ENCODE measurements at regions not wholly inside any gene's neighbourhood (a gene's known extent, or its start where the extent isn't known, plus 50 kb on each side); places are given as distances from the start of the nearest gene placed in this dataset.
A peak's percentile ranks its signal among the peaks of the same experiment; 100 is the strongest.
"Not testable (repeated sequence)": the region's sequence is repeated elsewhere in the genome, so short reads cannot be mapped to it uniquely, and the experiment has no call there.

DNA sequence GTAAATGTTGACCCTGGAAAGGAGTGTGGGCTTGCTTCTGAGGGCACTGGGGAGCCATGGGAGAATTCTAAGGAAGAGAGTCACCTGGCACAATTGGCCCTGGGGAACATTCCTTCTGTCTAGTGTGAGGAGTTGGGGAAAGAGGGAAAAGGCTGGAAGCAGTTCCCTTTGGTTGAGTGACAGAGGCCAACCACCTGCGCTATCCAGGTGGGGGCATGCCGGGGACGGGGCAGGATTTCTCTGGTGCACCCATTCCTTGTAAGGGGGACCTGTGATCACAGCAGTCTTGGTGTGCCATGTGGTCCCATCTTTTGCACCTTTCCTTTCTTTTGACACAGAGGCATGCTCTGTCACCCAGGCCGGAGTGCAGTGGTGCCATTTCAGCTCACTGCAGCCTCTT is 92.1 kb upstream of the GRK3 start:
- TF ChIP-seq, protein P1, sequence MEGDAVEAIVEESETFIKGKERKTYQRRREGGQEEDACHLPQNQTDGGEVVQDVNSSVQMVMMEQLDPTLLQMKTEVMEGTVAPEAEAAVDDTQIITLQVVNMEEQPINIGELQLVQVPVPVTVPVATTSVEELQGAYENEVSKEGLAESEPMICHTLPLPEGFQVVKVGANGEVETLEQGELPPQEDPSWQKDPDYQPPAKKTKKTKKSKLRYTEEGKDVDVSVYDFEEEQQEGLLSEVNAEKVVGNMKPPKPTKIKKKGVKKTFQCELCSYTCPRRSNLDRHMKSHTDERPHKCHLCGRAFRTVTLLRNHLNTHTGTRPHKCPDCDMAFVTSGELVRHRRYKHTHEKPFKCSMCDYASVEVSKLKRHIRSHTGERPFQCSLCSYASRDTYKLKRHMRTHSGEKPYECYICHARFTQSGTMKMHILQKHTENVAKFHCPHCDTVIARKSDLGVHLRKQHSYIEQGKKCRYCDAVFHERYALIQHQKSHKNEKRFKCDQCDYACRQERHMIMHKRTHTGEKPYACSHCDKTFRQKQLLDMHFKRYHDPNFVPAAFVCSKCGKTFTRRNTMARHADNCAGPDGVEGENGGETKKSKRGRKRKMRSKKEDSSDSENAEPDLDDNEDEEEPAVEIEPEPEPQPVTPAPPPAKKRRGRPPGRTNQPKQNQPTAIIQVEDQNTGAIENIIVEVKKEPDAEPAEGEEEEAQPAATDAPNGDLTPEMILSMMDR (IDR thresholded peaks at IDR 0.05; ENCODE audit: low read length, missing control alignments): no peak
- DNase-seq (ENCODE audit: low read depth): no peak
- no peak overlapping the region for H3K4me3 ChIP-seq (replicated peaks; ENCODE audit: low read depth, low read length)

DNA sequence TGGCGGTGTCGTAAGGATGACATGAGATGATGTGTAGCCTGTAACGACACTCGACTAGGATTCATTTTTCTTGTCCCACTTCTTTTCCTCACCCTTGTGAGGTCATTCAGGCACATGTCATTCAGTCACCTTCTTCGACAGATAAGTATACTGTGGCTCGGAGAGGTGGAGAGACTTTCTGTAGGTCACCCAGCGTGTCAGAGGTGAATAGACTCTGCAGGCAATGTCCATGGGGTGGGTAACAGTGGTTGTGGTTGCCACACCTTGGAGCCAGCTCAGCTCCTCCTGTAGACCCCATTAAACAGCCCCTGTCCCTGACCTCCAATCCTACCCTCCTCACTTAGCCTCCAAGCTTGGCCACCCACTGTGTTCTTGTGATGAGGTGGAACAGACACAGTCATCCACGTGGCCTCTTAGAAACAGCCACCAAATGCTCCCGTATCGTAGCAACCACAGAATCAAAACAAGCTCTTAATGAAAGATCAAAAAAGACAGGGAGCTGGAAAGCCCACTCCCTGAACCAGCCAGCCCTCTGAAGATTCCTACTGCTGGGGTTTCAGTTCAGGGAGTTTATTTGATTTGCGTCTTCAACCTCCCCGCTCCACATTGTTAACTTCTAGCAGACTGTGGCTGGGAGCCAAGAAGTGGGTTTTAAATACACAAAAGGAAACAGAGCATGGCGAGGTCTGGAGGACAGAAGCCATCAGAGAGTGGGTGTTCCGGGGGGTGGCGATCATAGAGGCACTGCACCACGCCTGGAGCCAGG is 89.0 kb upstream of the GRK3 start:
- DNase-seq (ENCODE audit: low read depth): peak; percentile 52
- TF ChIP-seq, protein P1 (IDR thresholded peaks at IDR 0.05; ENCODE audit: low read length, missing control alignments): no peak
- H3K4me3 ChIP-seq (replicated peaks; ENCODE audit: low read depth, low read length): no peak overlapping the region

DNA sequence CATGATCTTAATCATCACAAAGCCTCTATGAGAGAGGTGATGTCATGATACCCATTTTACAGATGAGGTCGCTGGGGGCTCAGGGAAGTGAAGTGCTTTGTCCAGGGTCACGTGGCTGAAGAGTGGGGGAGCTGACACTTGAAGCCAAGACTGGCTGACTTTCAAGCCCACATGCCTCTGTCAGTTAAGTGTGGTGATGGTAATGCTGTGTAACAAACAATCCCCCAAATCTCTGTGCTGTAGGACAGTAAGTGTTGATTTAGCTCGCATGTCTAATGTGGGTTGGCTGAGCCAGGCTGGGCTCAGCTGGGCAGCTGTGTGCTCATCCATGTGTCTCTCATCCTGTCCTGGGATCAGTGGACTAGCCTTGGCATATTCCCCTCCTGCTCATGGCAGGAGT is 87.1 kb upstream of the GRK3 start:
- H3K4me3 ChIP-seq (replicated peaks; ENCODE audit: low read depth, low read length): no peak overlapping the region
- no peak for DNase-seq (ENCODE audit: low read depth)
- TF ChIP-seq, protein P1 (IDR thresholded peaks at IDR 0.05; ENCODE audit: low read length, missing control alignments): no peak

DNA sequence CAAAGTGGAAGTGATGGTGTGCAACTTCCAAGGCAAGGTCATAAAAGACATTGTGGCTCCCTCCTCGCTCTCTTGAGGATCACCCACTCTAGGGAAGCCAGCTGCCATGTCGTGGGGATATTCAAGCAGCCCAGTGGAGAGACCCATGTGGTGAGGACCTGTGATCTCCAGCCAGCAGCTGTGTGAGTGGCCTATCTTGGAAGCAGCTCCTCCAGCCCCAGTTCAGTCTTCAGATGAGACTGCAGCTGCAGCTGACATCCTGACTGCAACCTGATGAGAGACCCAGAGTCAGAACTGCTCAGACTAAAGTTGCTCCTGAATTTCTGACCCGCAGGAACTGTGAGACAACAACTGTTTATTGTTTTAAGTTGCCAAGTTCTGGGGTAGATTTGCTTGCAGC is 86.4 kb upstream of the GRK3 start:
- H3K4me3 ChIP-seq (replicated peaks; ENCODE audit: low read depth, low read length): no peak overlapping the region
- TF ChIP-seq, protein P1 (IDR thresholded peaks at IDR 0.05; ENCODE audit: low read length, missing control alignments): no peak
- DNase-seq (ENCODE audit: low read depth): no peak

DNA sequence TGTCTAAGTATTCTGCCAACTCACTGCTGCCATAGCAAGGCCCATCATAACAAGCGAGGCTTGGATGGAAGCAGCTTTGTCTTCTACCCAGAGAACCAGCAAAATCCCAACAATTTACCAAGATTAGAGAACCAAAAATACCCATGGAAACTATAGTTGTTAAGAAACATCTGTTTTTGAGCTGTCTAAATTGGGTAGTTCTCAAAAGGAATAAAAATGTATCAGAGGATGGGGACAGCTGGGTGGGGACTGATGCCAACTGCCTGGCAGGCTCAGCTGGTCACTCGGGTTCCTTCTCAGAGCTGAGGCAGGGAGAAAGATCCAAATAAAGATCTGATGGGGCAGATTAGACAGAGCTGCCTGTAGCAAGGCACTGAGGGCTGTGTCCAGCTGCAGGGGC is 85.9 kb upstream of the GRK3 start:
- TF ChIP-seq, protein P1 (IDR thresholded peaks at IDR 0.05; ENCODE audit: low read length, missing control alignments): no peak
- no peak for DNase-seq (ENCODE audit: low read depth)
- no peak overlapping the region for H3K4me3 ChIP-seq (replicated peaks; ENCODE audit: low read depth, low read length)

DNA sequence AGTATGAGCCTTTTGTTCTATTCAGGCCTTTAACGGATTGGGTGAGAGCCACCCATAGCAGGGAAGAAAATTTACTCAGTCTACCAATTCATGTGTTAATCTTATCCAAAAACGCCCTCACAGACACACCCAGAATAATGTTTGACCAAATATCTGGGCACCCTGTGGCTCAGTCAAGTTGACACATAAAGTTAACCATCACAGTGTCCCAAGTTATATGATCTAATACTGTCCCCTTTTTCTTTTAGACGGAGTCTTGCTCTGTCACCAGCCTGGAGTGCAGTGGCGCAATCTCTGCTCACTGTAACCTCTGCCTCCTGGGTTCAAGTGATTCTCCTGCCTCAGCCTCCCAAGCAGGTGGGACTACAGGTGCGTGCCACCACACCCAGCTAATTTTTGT is 83.6 kb upstream of the GRK3 start:
- DNase-seq (ENCODE audit: low read depth); H3K4me3 ChIP-seq (replicated peaks; ENCODE audit: low read depth, low read length): not testable (repeated sequence)

DNA sequence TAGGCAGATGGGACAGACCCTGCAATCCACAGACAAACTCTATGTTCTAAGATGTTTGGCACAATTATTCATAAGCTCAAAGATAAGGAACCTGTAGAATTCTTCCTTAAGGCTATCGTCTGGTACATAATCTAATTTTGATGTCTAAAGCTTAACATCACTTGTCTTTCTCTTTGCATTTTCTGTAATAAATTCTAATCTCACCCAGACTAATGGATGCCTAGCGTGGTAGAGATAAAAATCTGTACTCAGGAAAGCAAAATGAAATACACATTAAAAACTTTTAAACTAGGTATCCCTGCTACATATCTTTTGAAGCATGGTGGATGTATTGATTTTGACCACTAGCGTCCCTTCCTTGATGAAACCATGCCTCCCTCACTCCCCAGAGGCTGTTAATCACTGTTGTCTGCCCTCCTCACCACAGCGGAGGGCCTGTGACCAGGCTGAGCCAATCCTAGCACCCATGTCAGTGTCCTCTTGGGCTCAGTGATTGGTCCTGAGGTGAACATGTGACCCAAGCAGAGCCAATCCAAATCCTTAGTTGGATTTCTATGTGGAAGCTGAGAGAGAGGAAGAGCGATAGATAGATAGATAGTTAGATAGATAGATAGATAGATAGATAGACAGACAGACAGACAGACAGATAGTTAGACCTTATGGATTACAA is 82.2 kb upstream of the GRK3 start:
- no peak for DNase-seq (ENCODE audit: low read depth)
- TF ChIP-seq, protein P1 (IDR thresholded peaks at IDR 0.05; ENCODE audit: low read length, missing control alignments): no peak
- no peak overlapping the region for H3K4me3 ChIP-seq (replicated peaks; ENCODE audit: low read depth, low read length)

Data from fibroblast of pulmonary artery (primary cell).